Right atrium auricular region (tissue), 2 donors: ENCODE measurements at regions not wholly inside any gene's neighbourhood (a gene's known extent, or its start where the extent isn't known, plus 50 kb on each side); places are given as distances from the start of the nearest gene placed in this dataset.

ENCODE experiments used
- DNase-seq: peaks from one replicate; pipeline ENCODE4 v3.0.0-alpha.2; 2019; ENCODE audit warnings: low spot score
- H3K27ac ChIP-seq, 2 donors: fragments of 200-600 bp; sonication (generic); 1 replicate in 1 of 2; 2 replicates in 1 of 2; pipeline ENCODE4 v1.5.1; 2016 to 2019
- H3K27me3 ChIP-seq, 2 donors: fragments of 200-600 bp; sonication (generic); one replicate each; pipeline versions ENCODE4 v1.5.1 to v1.6.0; 2017 to 2019
- H3K36me3 ChIP-seq: fragments of 200-600 bp; sonication (generic); one replicate; pipeline ENCODE4 v1.5.1; 2016
- H3K4me1 ChIP-seq, 2 donors: fragments of 200-600 bp; sonication (generic); one replicate each; pipeline versions ENCODE4 v1.5.1 to v1.6.0; 2017 to 2019
- H3K4me3 ChIP-seq, 2 donors: fragments of 200-600 bp; sonication (generic); 1 replicate in 1 of 2; 2 replicates in 1 of 2; pipeline ENCODE4 v1.5.1; 2017 to 2019; ENCODE audit warnings: mild to moderate bottlenecking in 1 of 2, moderate library complexity in 1 of 2
- H3K9me3 ChIP-seq, 2 donors: fragments of 200-600 bp; sonication (generic); one replicate each; pipeline ENCODE4 v1.5.1; 2019
- TF ChIP-seq, protein P1 (sequence below), 2 donors: fragments of 200-600 bp; sonication (generic); IDR thresholded peaks; one replicate each; pipeline ENCODE4 v1.5.1; 2019; ENCODE audit warnings: antibody characterized with exemption in 2 of 2

DNA sequence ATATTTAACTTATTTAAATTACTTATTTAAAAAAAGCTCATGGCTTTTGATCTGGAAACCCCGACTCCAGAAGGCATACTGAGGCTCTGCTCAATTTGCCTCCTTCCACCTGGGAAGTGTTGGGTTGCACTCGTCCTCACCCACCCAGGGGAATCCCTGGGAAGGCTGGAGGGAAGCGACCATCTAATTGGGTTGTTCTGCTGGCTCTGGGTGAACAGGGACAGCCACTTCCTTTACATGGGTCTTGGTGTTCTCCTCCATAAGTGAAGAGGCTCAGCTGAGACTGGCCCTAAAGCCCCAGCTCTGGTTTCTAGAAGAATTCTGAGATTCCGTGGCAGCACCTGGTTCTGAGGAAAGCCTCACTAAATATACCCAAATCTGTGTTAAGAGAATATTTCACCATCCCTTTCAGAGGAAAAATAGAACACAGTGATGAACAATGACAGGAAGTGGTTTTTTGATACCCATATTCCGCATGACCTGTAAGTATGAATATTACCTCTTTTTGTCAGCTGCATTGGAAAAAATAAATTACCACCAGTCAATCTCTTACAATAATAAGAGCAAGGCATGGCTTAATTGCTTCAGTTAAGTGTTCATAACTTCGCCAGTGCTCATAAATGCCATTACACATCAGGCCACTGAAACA is 131.1 kb upstream of the SHH start:
- H3K36me3 ChIP-seq = no peaks in the 10 kb centered on the region
- no peak for DNase-seq
- H3K4me3 ChIP-seq = no peak overlapping the region
- H3K27ac ChIP-seq = no peak overlapping the region
- H3K27me3 ChIP-seq = no peaks in the 10 kb centered on the region
- no peaks in the 10 kb centered on the region for H3K9me3 ChIP-seq
- TF ChIP-seq, protein P1, sequence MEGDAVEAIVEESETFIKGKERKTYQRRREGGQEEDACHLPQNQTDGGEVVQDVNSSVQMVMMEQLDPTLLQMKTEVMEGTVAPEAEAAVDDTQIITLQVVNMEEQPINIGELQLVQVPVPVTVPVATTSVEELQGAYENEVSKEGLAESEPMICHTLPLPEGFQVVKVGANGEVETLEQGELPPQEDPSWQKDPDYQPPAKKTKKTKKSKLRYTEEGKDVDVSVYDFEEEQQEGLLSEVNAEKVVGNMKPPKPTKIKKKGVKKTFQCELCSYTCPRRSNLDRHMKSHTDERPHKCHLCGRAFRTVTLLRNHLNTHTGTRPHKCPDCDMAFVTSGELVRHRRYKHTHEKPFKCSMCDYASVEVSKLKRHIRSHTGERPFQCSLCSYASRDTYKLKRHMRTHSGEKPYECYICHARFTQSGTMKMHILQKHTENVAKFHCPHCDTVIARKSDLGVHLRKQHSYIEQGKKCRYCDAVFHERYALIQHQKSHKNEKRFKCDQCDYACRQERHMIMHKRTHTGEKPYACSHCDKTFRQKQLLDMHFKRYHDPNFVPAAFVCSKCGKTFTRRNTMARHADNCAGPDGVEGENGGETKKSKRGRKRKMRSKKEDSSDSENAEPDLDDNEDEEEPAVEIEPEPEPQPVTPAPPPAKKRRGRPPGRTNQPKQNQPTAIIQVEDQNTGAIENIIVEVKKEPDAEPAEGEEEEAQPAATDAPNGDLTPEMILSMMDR (IDR thresholded peaks at IDR 0.05) = no peak
- no peaks in the 10 kb centered on the region for H3K4me1 ChIP-seq

DNA sequence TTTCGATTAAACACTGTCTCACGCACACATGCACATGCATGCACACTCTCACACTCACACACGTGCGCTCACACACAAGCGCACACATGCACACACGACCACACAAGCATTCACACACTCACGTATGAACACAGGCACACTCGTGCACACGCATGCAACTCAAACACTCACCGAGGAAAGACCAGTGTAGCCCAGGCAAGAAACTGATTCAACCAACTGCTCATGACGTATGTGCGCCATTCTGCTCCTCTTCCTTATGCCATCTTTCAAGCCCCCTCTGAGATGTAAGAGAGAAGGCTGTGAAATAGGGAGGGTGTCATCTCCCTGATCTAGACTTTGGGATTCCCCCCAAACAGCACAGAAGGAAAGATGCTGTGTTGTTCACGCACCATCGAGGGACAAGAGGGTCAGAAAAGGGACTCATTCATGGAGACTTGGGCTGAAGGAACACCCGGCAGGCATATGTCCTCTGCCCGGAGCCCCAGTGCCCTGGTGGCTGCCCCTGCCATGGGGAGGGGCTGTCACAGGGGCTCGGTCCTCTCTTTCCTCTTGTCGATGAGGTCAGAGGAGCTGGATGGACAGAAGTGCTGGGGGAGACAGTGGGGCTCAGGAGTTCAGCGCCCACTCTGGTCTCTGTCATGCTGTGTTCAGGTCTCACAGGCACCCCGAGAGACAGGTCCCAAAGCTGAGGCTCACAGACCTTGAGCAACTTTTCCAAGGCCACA is 130.1 kb upstream of the SHH start:
- H3K9me3 ChIP-seq = no peaks in the 10 kb centered on the region
- no peak overlapping the region for H3K4me3 ChIP-seq
- DNase-seq = no peak
- H3K4me1 ChIP-seq = no peaks in the 10 kb centered on the region
- no peaks in the 10 kb centered on the region for H3K36me3 ChIP-seq
- TF ChIP-seq, protein P1 (IDR thresholded peaks at IDR 0.05) = no peak
- no peaks in the 10 kb centered on the region for H3K27me3 ChIP-seq
- H3K27ac ChIP-seq = no peak overlapping the region

DNA sequence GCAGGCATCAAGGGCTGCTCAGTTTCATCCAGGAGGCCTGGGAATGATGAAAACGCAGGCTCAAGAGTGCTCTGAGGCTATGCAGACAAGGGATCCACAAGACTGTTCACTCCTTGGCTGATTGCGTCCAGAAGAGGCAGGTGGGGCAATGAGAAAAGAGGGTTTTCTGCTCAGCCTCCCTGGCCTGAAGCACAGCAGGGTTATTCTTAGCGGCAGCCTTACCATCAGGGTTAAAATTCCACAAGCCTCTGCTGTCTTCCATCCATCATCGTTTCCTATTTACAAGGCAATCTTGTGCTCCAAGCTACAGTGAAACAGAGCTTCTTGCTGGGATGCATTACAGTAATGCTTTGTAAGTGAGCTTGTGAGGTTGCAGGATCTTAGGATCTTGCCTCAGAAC is 129.4 kb upstream of the SHH start:
- Histone ChIP-seq H3K9me3 (no peaks in the 10 kb centered on the region), H3K27me3 (no peaks in the 10 kb centered on the region), H3K4me3 (no peak overlapping the region), H3K27ac (no peak overlapping the region), H3K36me3 (no peaks in the 10 kb centered on the region), H3K4me1 (no peaks in the 10 kb centered on the region)
- TF ChIP-seq, protein P1 (IDR thresholded peaks at IDR 0.05) = no peak
- no peak for DNase-seq

- Histone ChIP-seq H3K36me3 (no peaks in the 10 kb centered on the region), H3K27me3 (no peaks in the 10 kb centered on the region), H3K4me1 (no peaks in the 10 kb centered on the region), H3K27ac (no peak overlapping the region), H3K4me3 (no peak overlapping the region), H3K9me3 (no peaks in the 10 kb centered on the region)
- DNase-seq = no peak
- TF ChIP-seq, protein P1 (IDR thresholded peaks at IDR 0.05) = no peak
Observed at GRCh38 chr7:155939350-155939749, 127.1 kb upstream of the SHH start.

- no peak for DNase-seq
- TF ChIP-seq, protein P1 (IDR thresholded peaks at IDR 0.05) = no peak
- Histone ChIP-seq H3K27ac (no peak overlapping the region), H3K36me3 (no peaks in the 10 kb centered on the region), H3K4me1 (no peaks in the 10 kb centered on the region), H3K9me3 (no peaks in the 10 kb centered on the region), H3K4me3 (no peak overlapping the region), H3K27me3 (no peaks in the 10 kb centered on the region)
Observed at GRCh38 chr7:155938129-155938528, 125.9 kb upstream of the SHH start.
